Stimulated activated CD4-positive, alpha-beta T cell treated with anti-CD3 and anti-CD28 coated beads, TNF-alpha, amount 100 ng/mL, for 24 hours (primary cell): ENCODE measurements at regions not wholly inside any gene's neighbourhood (a gene's known extent, or its start where the extent isn't known, plus 50 kb on each side); places are given as distances from the start of the nearest gene placed in this dataset.

Source experiments
- DNase-seq, 3 experiments: peaks; one replicate each; pipeline ENCODE4 v3.0.0-alpha.2; 2020; ENCODE audit warnings: low read depth in 3 of 3

DNA sequence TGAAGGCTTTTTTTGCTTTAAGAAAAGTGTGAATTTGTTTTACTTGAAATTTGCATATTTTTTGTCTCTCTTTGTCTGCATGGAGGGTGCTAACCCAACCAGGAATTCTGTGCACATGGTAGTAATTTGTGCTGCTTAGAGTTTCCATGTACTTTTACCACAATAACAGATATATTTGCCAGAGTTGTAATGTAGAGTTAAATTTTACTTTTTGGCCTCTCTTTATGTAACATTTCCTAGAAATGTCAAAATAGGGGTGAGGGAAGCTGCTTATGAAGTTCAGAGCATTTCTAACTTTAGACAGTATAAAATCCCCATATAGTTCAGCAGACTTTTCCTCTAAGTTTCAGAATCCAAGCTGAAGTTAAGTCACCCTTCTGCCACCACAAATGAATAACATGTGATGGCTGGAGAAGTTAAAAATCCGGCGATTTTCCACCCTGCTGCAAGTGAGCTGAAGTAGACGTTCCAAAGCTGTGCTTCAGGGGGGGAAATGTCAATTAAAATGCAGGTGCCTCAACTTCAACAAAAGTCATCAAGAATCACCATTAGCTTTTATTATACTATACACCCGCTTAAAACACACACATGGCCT lies 385.7 kb upstream of the NR2F2 start:
- DNase-seq, result no peak

DNA sequence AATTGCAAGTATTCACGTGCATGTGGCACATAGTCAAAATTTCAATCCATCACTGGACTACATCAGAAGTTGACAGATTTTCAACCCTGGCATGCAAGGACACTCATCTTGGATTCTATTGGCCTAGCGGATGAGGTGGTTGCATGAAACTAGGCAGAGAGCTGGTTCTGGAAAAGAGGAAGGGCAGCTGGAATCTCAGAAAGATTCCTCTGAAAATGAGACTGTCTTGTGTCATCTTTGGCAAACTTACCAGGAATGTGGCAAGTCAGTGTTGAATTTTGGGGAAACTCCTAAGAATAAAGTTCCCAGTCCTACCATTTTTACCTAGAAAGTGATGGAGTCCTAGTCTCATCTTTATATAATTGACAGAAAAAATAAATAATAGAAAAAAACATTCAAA lies 384.3 kb upstream of the NR2F2 start:
- no peak for DNase-seq

DNA sequence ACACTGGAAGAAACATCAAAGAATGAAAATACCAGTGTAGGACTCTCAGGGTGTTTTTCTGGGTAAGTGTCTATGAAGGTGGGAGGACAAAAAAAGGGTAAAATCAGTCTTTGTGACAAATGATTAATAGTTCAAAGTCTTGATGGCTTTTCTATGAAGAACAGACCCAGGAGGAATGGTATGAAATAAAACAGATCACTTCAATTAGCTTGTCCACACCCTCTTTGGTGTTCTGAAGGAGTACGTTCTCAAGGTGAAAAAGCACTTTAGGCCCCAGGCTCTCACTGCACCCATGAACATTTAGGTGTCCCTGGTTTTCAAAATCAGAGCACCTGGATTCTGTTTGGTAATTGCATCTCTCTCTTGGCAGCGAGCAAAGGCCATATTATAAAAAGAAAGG lies 383.6 kb upstream of the NR2F2 start:
- DNase-seq, result no peak

DNA sequence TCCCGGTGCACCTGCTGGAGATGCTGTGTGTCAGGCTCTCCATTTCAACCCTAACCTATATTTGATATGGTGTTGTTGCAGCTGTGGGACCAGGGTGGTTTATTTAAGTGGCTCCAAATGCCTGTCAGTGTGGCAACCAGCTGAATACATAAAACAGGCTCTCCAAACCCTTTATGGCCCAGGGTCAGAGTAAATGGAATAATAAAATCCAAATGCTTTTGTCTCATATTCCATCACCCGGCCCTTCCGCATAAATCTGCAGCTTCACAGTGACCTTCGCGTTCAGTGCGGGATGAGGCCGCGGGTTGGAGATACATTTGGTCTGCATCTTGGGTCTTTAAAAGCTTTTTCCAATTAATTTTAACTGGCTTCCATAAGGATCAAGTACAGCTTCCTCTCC lies 382.1 kb upstream of the NR2F2 start:
- no peak for DNase-seq

DNA sequence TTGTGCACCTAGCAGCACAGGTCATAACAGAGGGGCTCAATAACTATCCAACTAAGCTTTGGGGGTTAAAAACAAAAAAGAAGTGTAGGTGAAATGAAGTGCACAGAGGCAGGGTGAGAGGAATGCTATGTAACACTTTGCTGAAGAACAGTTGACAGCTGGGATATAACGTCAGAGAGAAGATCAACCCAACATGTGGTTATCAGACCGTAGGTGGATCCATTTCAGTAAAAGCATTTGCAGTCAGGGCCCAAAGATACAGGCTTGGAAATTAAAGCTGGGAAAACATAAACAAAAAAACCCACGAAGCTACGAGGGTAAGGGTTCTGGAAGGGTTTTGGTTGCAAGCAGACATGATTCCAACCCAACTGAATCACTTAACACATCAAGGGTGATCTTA lies 377.5 kb upstream of the NR2F2 start:
- DNase-seq, result no peak

- DNase-seq, result no peak
Observed at GRCh38 chr15:95957861-95958260, 372.6 kb upstream of the NR2F2 start.

DNA sequence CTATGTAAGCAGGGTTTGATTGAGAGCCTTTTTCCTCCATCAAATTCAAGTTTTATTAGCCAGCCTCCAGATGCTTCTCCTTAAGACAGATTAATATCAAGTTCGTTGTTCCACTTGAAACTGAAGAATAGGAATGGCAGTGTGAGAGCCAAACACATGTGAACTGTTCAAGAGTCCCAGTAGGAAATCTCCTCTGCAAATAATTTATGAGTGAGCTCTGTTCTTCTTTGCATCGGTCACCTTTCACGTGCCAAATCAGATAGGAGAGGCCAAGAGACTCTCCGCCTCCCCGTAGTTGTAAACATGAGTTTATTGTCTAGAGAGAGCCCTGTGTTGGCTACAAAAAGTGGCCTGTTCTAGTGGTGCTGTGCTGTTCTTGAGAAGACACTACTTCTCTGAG lies 372.1 kb upstream of the NR2F2 start:
- DNase-seq, result no peak

DNA sequence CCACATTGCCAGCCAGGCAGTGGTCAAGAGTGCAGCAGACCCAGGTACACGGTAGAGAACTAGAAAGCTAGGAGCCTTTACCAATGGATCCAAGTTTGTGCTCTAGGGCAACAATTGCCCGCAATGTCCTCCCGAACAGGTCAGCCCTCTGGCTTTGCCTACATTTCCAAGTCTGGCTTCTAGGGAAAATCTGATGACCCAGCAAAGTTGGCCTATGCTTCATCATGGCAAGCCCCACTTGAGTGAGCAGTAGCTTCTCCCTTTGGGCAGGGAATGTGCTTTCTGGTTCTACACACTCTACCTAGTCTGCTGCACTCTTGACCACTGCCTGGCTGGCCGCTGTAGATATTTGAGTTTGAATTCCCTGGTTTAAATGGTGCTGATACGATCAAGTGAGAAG lies 361.6 kb upstream of the NR2F2 start:
- DNase-seq, result no peak

- no peak for DNase-seq
Observed at GRCh38 chr15:95970326-95970725, 360.2 kb upstream of the NR2F2 start.

GRCh38 chr15:95972041-95972553 lies 358.4 kb upstream of the NR2F2 start:
- DNase-seq, result no peak

- no peak for DNase-seq
Observed at GRCh38 chr15:95972812-95973211, 357.7 kb upstream of the NR2F2 start.

DNA sequence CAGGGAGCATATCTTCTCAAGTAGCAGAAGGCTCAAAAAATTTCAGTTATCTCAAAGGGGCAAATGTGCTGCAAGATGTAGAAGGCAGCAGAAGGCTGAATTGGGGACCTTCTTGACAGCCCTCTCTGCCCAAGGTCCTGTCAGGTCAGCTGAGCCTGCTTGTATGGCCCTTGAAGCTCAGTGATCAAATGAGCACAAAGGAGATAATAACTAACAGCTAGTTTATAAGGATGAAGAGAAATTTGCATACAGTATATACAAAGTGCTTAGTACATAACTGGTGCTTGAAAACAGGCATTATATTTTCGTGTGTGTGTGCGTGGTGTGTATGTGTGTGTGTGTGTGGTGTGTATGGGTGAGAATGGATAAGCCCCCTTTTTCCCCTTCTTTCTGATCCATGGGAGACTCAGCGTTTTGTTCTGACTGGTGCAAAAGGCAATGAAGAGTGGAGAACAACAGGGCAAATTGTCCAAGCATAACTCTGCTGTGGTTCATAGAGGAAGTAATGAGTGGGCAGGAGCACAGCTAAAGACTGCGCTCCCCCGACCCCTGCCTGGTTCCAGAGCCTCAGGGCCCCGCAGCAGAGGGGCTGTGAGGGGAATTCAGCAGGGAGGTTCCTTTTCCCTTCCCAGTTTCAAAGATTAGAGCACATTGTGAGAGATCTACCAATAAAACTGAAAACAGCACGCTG lies 356.8 kb upstream of the NR2F2 start:
- no peak for DNase-seq

DNA sequence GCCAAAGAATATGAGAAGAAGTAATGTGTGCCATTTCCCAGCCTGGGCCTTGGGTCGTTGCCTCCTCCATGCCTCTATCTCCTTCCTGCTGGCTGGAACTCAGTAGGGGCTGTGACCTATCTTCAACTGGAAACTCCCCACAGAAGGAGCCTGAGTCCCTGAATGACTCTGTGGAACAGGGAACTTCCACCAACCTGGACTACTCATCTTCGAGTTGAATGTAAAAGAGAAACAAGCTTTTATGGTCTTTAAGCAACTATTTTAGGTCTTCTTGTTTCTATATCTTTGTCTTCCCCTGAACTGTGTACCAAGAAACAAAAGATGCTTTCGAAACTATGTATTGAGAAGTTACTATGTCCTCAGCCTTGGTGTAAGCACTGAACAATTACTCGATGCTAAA lies 355.3 kb upstream of the NR2F2 start:
- DNase-seq, result no peak

DNA sequence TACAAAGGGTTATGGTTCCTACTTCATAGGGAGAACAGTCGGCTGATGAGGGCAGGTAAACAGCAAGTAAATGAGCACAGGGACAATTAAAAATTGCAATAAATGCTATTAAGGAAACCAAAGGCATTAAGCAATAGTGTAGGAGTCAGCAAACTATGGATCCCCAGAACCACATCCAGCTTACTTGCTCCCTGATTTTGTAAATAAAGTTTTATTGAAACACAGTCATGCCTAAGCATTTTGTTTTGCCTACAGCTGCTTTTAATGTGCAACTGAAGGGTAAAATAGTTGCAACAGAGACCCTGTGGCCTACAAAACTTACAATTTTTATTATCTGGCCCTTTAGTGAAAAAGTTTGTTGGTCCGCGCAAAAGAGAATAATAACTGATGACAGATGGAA lies 351.2 kb upstream of the NR2F2 start:
- no peak for DNase-seq

GRCh38 chr15:95981209-95981608 lies 349.3 kb upstream of the NR2F2 start:
- DNase-seq, result no peak

DNA sequence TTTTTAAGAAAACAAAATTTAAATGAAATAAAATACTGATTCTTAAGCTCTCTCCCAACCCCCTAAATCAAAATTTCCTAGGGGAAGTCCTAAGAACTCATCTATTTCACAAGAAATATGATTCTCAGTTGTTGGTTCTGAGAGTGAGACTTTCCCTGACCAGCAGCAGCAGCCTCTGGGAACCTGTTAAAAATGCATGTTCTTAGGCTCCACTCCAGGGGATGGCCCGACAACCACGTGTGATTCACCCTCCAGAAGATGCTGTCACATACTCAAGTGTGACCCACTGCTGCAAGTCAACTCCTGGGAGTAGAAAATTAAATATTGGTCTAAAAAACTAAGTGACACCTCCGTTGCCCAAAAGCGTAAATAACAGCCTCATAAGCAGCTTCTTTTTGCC lies 343.2 kb upstream of the NR2F2 start:
- DNase-seq, result no peak

DNA sequence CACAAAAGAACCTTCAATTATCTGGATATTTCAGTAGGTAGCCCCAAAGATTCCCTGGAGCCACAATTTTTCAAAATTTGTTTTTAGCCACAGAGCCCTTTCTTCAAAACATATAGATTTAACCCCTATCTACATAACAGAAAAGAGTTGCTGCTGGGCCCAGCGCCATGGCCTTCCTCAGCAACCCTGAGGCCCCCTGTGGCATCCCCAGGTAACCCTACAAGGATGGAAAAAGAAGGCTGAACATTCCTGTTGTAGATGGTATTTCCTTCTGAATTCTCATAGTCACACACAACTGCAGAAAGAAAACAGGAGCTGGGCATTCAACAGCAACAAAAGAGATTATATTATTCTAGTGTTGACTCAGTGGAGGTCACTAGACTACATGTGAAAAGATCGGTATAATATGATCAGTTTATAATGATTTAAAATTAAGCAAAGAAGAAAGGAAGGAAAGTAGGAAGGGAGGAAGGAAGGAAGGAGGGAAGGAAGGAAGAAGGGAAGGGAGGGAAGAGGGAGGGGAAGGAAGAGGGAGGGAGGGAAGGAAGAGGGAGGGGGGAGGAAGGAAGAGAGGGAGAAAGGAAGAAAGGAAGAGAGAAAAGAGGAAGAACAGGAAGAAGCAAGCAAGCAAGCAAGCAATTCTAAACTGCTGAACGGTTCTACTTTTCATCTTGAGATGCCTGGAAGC lies 342.5 kb upstream of the NR2F2 start:
- DNase-seq, result no peak

GRCh38 chr15:95988574-95988887 lies 342.0 kb upstream of the NR2F2 start:
- DNase-seq, result no peak

DNA sequence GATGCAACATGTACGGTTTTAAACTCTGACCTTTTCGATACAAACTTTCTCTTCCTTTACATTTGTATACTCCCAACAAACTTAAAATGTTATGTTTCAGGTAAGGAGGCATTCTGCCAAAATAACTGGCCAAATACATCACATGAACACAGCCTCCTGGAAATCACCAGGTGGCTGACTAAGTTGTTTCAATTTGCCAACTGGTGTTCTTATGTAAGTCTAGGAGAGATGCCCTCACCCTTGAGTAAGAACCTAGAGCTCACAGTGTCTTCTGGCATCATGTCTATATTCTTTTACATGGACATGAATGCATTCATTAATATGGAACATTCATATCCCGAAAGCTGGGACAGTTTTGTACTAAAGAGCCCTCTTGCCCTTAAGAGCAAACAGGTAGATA lies 341.1 kb upstream of the NR2F2 start:
- no peak for DNase-seq

DNA sequence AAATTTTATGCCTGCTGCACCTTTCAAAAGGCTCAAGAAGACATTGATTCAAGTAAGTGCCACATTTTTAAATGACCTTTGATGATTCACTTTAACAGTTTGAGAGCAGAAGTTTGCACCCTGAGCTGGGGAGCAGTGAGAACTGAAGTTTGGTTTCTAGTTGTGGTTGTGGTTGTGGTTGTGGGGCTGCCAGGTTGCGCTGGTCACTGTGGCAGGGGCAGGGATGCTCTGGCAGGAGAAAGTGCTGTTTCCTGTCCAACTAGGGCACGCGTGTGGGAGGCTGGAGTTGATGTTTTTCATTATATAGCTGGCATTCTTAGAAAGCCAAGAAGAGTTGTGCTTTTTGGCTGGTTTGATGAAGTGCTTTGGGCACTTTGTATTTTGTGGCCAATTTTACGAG lies 339.7 kb upstream of the NR2F2 start:
- no peak for DNase-seq

- no peak for DNase-seq
Observed at GRCh38 chr15:95994418-95994817, 336.1 kb upstream of the NR2F2 start.

DNA sequence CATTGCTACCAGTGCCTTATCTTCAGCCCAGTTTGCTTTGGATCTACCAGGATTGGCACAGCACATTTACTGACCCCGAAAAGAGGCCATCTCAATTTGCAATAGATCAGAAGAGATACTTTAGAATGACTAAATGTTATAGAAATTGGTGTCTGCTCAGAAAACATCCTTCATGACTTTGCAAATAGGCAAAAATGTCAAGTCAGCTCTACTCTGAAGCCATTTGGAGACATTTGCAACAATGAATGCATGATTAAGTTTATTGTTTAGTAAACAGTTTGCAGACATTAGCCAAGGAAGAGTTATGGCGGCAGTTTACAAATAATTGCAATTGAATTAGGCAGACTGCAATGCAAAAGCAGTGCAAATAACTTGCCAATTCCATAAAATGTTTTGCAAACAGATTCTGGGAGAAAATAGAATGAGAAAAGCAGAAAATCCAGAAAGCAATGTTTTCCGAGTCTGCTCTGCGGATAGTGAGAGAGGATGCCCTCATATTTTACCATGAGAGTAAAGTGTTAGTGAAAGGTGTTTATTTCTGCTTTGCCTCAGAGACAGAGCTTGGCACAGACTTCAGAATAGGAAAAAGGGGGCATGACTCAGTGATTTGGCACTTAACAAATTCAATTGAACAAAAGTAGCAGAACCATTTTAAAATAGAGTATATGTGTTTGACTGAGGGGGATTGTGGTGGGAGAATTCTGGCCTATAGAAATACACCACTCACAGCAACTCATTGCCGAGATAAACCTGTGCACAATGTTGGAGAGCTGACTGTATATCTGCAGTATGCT lies 334.9 kb upstream of the NR2F2 start:
- DNase-seq, result no peak

GRCh38 chr15:95996494-95996893 lies 334.0 kb upstream of the NR2F2 start:
- no peak for DNase-seq
